HepG2 (cell line): ENCODE measurements at regions not wholly inside any gene's neighbourhood (a gene's known extent, or its start where the extent isn't known, plus 50 kb on each side); places are given as distances from the start of the nearest gene placed in this dataset.

Experiments used
- ARNTL ChIP-seq: sonication (generic); formaldehyde crosslinking; IDR thresholded peaks from 2 replicates; pipeline ENCODE4 v1.4.0; 2020; ENCODE audit warnings: mild to moderate bottlenecking, missing genetic modification reagents
- ATAD3A ChIP-seq: sonication (generic); formaldehyde crosslinking; IDR thresholded peaks from 2 replicates; pipeline ENCODE4 v1.4.0; 2020; ENCODE audit warnings: missing genetic modification reagents
- ISX ChIP-seq: sonication (generic); formaldehyde crosslinking; conservative IDR thresholded peaks from 2 replicates; pipeline ENCODE4 v1.5.0; 2020; ENCODE audit warnings: missing genetic modification reagents
- NR2F1 ChIP-seq, 2 experiments: fragments of 450-650 bp in 1 of 2; formaldehyde crosslinking in 1 of 2; IDR thresholded peaks; 2 replicates each; pipeline versions ENCODE4 v1.5.0 to v1.6.1; 2016 to 2020; ENCODE audit warnings: mild to moderate bottlenecking in 1 of 2, missing compliant biosample characterization in 1 of 2, missing genetic modification reagents in 1 of 2, moderate library complexity in 1 of 2
- POLR2A ChIP-seq, 2 experiments: IDR thresholded peaks; 2 replicates each; pipeline ENCODE4 v1.6.1; 2011; ENCODE audit warnings: low read depth in 2 of 2, low read length in 2 of 2, mild to moderate bottlenecking in 1 of 2, moderate library complexity in 1 of 2; ENCODE audit not compliant: insufficient read depth in 1 of 2
- RFX5 ChIP-seq: IDR thresholded peaks from 2 replicates; pipeline ENCODE4 v1.6.1; 2011; ENCODE audit warnings: low read depth, low read length, improper control_type of control experiment
- TBP ChIP-seq: sonication (generic); formaldehyde crosslinking; IDR thresholded peaks from 2 replicates; pipeline ENCODE4 v1.5.0; 2020; ENCODE audit warnings: missing genetic modification reagents
- ZNF282 ChIP-seq: fragments of 450-650 bp; IDR thresholded peaks from 2 replicates; pipeline ENCODE4 v1.6.1; 2018; ENCODE audit not compliant: partially characterized antibody
- TF ChIP-seq, protein P1 (sequence below): sonication (generic); formaldehyde crosslinking; IDR thresholded peaks from 2 replicates; pipeline ENCODE4 v1.4.0; 2020; ENCODE audit warnings: missing genetic modification reagents
- TF ChIP-seq, protein P2 (sequence below): sonication (generic); formaldehyde crosslinking; conservative IDR thresholded peaks from 2 replicates; pipeline ENCODE4 v1.4.0; 2020; ENCODE audit warnings: missing genetic modification reagents

DNA sequence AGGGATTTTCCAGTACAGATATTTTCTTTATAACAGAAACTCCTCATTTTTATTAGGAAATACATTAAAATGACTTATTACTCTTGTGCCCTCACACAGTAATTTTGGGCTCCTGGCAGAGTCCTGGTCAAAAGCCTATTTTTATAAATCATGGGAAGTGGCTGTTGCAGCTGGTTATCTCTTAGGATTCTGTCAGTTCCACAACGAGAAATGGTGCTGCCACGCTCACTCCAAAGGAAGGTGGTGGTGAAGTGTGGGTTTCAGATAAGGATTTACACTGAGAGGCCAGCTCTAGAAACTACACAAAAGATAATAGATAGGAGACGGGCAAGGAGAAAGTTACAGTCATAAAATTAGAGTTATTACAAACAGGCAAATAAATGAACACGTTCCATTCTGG, 159.2 kb upstream of the FAM241A start:
- TF ChIP-seq ATAD3A (CRISPR knock-in tag), result no peak
- no peak for TF ChIP-seq ZNF282
- TF ChIP-seq, protein P1, sequence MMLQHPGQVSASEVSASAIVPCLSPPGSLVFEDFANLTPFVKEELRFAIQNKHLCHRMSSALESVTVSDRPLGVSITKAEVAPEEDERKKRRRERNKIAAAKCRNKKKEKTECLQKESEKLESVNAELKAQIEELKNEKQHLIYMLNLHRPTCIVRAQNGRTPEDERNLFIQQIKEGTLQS (CRISPR knock-in tag), result no peak
- TF ChIP-seq POLR2A (IDR thresholded peaks at IDR 0.05; ENCODE audit: insufficient read depth in 1 of 2, low read depth in 2 of 2, low read length in 2 of 2), result no peak
- no peak for TF ChIP-seq ARNTL (CRISPR knock-in tag)
- TF ChIP-seq, protein P2, sequence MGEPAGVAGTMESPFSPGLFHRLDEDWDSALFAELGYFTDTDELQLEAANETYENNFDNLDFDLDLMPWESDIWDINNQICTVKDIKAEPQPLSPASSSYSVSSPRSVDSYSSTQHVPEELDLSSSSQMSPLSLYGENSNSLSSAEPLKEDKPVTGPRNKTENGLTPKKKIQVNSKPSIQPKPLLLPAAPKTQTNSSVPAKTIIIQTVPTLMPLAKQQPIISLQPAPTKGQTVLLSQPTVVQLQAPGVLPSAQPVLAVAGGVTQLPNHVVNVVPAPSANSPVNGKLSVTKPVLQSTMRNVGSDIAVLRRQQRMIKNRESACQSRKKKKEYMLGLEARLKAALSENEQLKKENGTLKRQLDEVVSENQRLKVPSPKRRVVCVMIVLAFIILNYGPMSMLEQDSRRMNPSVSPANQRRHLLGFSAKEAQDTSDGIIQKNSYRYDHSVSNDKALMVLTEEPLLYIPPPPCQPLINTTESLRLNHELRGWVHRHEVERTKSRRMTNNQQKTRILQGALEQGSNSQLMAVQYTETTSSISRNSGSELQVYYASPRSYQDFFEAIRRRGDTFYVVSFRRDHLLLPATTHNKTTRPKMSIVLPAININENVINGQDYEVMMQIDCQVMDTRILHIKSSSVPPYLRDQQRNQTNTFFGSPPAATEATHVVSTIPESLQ (CRISPR knock-in tag), result no peak
- TF ChIP-seq RFX5, result no peak
- no peak for TF ChIP-seq ISX (CRISPR knock-in tag)
- no peak for TF ChIP-seq TBP (CRISPR knock-in tag)
- TF ChIP-seq NR2F1 (CRISPR knock-in tag; IDR thresholded peaks at IDR 0.05), result no peak
